Lower leg skin (tissue), 3 donors: ENCODE measurements at regions not wholly inside any gene's neighbourhood (a gene's known extent, or its start where the extent isn't known, plus 50 kb on each side); places are given as distances from the start of the nearest gene placed in this dataset.

Source experiments
- POLR2A ChIP-seq, 2 donors: fragments of 450-650 bp; IDR thresholded peaks; one replicate each; pipeline ENCODE4 v1.6.1; 2016 to 2017; ENCODE audit warnings: antibody characterized with exemption in 2 of 2, mild to moderate bottlenecking in 1 of 2, moderate library complexity in 1 of 2
- TF ChIP-seq, protein P1 (sequence below), 3 donors: fragments of 450-650 bp; IDR thresholded peaks; one replicate each; pipeline ENCODE4 v1.5.1; 2016; ENCODE audit warnings: antibody characterized with exemption in 3 of 3, mild to moderate bottlenecking in 3 of 3, moderate library complexity in 2 of 3

DNA sequence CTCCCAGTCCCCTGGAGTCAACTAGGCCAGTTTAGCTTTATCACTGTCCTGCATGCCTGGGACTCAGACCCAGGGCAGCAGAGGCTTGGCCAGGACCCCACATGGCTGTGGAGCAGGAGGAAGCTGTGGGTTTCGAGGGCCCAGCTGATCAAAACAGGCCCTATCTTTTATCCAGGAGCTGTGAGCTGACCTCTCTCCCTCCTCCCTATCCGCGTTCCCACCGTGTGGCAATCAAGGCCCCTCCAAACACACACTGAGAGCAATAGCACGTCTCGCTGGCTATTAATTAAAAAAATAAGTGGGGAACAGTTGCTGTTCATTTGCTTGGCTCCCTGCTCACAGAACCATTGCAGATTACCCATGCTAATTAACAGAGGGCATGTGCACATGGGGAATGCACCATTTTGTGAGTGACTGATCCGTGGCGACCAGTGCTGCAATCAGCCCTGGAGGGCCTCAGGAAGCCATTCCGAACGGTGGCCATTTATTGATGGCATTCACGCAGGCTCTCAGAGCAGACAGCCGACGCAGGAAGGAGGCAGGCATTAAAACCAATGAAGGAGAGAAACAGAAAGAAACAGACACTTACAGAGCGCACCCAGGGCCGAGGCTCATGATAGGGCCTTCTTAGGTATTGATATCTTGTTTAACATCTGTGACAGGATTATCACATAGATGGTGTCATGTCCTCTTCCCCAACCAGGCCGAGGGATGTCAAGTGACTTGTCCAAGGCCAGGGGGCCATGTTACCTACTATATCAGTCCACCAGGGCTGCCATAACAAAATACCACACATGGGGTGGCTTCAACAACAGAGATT, 157.1 kb downstream of the KATNIP start:
- TF ChIP-seq POLR2A (IDR thresholded peaks at IDR 0.05): no peak
- TF ChIP-seq, protein P1, sequence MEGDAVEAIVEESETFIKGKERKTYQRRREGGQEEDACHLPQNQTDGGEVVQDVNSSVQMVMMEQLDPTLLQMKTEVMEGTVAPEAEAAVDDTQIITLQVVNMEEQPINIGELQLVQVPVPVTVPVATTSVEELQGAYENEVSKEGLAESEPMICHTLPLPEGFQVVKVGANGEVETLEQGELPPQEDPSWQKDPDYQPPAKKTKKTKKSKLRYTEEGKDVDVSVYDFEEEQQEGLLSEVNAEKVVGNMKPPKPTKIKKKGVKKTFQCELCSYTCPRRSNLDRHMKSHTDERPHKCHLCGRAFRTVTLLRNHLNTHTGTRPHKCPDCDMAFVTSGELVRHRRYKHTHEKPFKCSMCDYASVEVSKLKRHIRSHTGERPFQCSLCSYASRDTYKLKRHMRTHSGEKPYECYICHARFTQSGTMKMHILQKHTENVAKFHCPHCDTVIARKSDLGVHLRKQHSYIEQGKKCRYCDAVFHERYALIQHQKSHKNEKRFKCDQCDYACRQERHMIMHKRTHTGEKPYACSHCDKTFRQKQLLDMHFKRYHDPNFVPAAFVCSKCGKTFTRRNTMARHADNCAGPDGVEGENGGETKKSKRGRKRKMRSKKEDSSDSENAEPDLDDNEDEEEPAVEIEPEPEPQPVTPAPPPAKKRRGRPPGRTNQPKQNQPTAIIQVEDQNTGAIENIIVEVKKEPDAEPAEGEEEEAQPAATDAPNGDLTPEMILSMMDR (IDR thresholded peaks at IDR 0.05): no peak
